Cardiac septum (tissue), 1 donor: ENCODE measurements at regions not wholly inside any gene's neighbourhood (a gene's known extent, or its start where the extent isn't known, plus 50 kb on each side); places are given as distances from the start of the nearest gene placed in this dataset.
"Not testable (repeated sequence)": the region's sequence is repeated elsewhere in the genome, so short reads cannot be mapped to it uniquely, and the experiment has no call there.

Experiments
- DNase-seq: peaks from one replicate; pipeline ENCODE4 v3.0.0-alpha.2; 2020; ENCODE audit warnings: low spot score
- intact Hi-C: fragments of 100-400 bp; cut with DNase I; formaldehyde crosslinking; loops from one replicate; pipeline ENCODE4 v1.14.0; 2022
- donor health status: DM: no; HTN: no; CAD: no.

DNA sequence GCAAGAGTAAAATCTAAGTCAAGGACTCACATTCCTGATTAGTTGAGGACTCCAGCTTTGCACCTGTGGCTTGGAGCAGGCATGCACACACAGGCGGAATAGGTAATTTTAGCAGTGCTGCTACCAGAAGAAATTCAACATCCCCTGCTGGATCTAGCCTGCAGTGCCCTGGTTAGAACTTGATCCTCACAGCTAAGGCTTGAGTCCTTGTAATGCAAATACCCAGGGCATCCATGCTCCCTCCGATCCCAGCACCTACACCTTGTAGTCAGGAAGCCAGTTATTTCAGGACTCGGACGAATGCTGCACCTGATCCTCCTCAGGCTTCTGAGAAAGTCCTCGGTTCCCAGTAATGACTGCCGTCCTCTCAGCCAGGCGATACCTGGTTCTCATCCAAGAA lies 309.0 kb upstream of the AMIGO2 start:
- no peak for DNase-seq
- intact Hi-C loops, result no loop called here

DNA sequence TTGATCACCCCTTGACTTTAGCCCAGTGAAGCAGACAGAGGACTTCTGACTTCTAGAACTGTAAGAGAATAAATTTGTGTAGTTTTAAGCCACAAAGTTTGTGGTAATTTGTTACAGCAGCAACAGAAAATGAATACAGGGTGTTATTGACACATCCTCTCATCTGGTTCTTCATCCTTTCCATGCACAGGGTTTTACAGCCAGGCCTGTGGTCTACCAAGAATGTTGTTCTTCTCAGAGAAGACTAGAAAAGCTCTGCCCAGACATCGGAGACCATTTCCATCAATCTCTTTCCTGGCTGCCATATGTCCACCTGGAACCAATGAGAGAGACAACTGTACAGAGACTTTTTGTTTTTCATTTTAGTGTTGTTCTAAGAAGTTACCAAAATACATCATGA lies 308.2 kb upstream of the AMIGO2 start:
- intact Hi-C loops, result no loop called here
- no peak for DNase-seq

DNA sequence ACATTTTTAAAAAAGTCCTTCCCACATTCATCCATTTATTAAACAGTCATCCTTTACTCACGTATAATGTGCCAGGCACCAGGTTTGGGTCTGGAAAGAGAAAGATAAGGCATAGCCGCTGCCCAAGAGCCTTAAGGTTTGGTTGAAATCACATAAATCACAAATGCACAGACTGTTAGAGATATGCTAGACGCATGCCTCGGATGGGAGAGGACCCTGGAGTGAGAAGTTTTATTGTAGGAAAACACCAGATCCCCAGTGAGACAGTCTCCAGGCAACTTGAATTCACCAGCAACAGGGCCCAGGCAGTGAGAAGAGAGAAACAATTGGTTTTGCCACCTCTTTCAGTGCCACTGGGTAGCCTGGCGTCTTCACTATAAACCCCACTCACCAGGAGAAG lies 305.9 kb upstream of the AMIGO2 start:
- intact Hi-C loops, result no loop called here
- DNase-seq, result no peak

DNA sequence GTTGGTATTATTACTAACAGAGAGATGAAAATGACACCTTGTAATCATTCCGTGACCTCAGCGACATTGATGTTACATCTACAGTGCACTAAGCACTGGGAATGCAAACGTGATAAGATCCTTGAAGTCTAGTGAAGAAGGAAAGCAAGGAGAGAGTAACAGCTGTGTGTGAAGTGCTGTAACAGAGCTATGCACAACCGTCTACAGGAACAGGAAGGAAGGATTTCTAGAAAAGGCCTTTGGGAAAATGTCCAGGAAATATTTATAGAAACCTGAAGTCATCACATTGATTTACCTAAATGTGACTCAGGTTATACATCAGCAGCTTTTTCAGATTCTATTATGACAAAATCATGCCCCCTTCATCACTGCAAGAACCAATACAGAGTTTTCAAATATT lies 304.2 kb upstream of the AMIGO2 start:
- intact Hi-C loops, result no loop called here
- DNase-seq, result no peak

DNA sequence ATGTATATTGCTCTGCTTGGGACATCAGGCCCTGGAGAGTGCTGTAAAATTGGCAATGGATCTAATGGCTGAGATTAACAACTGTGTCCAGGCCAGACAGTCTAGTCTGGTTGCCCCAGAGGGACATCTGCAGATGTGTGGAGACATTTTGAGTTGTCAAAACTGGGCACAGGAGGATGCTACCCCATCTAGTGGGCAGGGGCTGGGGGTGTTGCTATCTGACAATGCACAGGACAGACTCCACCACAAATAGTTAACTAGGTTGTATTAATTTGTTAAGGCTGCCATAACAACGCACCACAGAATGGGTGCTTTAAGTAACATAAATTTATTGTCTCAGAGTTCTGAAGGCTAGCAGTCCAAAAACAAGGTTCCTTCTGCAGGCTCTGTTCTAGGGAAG lies 302.5 kb upstream of the AMIGO2 start:
- intact Hi-C loops, result no loop called here

DNA sequence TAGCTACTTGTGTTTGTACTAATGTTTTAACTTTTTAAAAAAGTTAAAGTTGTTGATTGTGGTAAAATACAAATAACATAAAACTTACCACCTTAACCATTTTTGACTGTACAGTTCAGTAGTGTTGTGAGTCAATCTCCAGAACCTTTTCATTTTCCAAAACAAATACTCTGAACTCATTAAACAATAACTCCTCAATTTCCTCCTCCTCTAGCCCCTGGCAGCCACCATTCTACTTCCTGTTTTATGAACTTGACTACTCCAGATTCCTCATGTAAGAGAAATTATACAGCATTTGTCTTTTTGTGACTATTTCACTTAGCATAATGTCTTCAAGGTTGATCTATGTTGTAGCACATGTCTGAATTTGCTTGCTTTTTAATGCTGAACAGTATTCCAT lies 299.1 kb upstream of the AMIGO2 start:
- intact Hi-C loops, result no loop called here
- DNase-seq, result no peak

More for the DNA sequence above, 302.5 kb upstream of the AMIGO2 start:
- DNase-seq, result no peak

DNA sequence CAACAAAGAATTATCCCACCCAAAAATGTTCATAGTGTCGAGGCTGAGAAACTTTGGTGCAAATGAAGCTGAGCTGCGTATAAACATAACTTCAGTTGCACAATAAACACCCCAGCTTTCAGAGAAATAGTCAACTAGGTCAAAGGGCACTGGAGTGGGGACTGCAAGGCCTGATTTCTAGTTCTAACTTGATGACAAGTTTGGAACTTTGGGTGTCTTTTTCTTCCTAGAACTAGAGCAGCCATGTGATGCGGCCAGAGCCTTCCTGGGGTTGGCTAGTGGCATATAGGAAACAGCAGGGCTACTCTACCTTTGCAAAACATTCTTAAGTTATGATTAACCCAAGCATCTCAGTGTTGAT lies 298.4 kb upstream of the AMIGO2 start:
- intact Hi-C loops, result no loop called here
- DNase-seq, result no peak

DNA sequence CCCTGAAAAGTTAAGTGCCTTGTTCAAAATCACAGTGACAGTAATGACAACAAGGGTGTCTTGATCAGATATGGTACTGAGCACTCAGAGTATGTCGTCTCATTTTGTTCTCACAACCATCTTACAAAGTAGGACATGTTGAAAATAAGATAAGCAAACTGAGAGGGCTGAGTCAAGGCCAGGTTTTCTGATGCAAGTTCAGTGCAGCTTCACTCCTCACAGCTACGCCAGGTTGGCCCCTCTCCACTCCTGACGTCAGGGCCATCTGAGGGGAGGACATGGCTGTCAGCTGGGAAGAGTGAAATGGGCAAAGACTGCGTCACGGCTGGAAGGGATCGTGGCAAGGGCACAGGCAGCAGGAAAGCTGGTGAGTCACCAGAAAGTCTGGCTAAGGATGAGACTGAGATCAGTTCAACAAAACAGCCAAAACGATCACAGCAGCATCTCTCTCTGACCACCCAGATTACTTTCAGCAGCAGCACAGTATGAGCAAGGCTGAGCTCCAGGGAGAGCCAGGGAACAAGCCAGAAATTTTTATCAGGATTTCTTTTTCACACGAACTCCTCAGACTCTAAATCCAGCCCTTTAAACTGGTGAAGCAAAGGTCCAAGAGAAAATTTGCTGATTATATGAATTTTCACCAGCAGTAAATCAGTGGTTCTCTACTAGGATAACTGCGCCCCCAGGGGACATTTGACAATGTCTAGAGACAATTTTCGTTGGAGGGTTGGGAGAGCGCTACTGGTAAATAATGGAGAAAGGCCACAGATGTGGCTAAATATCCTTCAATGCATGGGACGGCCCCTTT lies 297.9 kb upstream of the AMIGO2 start:
- intact Hi-C loops, result no loop called here
- peak; percentile 92 for DNase-seq

DNA sequence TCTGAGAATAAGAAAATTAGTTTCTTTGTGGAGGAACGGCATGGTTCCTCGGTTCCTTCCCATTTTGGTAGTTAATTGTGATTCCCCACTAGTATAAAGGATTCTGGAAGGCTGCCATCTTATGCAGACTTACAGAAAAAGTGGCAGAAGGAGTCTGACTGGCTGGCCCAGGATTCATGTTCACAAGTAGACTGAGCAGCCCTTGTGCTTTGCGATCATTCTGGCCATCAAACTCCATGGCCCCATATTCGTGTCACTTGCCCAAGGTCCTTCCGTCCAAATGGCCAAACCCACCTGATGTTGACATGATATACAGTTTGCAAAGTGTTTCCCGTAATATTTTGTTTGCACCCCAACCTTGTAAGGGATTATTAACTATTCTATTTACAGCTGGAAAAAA lies 297.2 kb upstream of the AMIGO2 start:
- no peak for DNase-seq
- intact Hi-C loops, result no loop called here

DNA sequence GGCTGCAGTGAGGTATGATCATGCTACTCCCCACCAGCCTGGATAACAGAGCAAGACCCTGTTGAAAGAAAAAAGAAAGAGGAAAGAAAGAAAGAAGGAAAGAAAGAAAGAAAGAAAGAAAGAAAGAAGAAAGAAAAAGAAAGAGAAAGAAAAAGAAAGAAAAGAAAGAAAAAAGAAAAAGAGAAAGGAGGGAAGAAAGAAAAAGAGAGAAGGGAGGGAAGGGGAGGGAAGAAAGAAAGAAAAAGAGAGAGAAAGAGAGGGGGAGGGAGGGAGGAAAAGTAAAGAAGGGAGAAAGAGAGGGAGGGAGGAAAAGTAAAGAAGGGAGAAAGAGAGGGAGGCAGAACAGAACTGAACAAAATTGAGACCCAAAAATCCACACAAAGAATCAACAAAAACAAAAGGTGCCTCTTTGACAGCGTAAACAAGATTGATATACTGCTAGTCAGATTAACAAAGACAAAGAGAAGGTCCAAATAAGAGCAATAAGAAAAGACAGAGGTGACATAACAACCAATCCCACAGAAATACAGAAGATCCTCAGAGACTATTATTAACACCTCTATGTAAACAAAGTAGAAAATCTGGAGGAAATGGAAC lies 293.9 kb upstream of the AMIGO2 start:
- intact Hi-C loops, result no loop called here
- DNase-seq, result no peak

DNA sequence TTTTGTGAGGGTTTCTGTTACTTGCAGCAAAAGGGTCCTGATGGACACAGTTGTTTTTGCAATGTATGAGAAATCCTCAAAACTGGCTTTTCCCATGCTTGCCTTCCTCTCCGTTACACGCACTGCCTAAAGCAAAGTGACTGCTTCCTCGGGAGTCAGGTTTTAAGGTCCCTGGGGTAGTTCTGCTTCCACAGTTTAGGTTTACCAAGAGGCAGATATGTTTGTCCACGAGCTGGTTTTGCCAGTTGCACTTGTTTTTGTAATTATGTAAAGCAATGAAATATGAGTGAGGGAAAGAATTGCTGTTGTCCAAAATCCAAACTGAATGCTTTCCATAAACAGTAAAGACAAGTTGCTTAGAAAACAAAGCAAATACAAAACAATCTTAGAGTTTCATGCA lies 290.7 kb upstream of the AMIGO2 start:
- intact Hi-C loops, result no loop called here
- no peak for DNase-seq

DNA sequence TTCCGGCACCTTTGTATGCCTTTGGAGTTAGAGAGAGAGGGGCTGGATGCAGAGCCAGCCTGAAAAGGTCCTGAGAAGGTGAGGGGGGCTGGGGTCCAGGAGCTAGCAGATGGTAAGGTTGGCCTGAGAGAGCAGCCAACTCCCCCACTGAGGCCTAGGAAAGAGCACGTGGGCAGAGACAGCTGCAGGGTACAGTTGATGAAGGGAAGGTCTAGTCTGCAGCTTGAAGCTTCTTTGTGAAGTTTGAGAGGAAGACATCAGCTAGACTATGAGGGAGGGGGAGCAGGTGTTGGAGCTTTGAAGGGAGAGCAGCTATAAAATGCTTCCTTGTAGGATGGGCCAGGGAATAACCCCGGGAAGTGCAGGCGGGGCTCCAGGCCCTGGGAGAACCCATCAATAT lies 289.3 kb upstream of the AMIGO2 start:
- no peak for DNase-seq
- intact Hi-C loops, result no loop called here

DNA sequence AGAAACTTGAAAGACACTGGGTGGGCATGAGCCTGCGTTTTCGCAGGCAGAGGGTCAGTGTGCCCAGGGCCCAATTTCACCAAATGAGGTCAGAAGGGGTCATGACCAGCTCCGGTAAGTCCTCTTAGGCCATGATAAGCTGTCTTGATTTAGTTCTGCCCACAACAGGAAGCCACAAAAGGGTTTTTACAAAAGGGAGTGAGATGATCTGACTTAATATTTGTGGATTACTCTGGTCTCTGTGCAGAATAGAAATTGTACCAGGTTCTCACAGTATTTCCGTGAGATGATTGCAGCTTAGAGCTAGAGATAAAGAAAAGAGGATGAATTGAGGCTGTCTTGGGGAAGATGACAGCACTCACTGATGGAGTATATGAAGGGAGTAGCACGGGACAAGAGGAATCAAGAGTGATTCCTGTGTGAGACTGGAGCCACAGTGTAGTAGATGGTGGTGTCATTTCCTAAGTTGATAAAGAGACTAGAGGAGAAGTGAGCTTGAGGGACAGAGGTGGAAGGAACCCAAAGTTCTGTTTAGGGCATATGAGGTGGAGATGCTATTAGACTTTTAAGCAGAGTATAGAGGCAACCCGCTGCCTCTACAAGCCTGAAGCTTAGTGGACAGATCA lies 288.3 kb upstream of the AMIGO2 start:
- intact Hi-C loops, result no loop called here
- DNase-seq, result no peak

DNA sequence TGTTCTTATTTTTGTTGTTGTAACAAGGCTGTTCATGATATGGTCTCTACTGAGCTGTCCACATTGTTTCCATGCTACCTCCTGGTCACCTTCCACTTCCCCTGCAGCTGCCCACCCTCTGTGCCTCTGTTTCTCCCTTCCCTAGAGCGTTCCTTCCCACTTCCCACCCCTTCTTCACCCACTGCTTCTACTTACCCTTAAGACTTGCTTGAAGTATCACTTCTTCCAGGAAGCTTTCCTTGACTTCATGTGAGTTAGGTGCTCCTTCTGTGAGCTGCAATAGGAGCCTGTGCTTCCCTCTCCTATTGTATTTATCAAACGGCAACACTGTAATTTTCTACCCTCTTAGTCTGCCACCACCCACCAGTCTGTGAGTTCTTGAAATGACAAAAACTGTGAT lies 286.8 kb upstream of the AMIGO2 start:
- DNase-seq, result no peak
- intact Hi-C loops, result no loop called here

DNA sequence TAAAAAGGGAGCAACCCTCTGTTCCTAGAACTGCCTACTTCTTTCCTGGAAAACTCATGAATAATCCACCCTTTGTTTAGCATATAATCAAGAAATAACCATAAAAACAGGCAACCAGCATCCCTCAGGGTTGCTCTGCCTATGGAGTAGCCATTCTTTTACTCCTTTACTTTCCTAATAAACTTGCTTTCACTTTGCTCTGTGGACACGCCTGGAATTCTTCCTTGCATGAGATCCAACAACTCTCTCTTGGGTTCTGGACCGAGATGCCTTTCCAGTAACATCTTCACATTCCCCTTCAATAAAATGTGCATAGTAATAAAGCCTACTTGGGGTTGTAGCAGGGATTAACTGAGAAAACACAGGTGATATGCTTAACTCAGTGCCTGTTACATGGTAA lies 286.4 kb upstream of the AMIGO2 start:
- intact Hi-C loops, result no loop called here
- no peak for DNase-seq

DNA sequence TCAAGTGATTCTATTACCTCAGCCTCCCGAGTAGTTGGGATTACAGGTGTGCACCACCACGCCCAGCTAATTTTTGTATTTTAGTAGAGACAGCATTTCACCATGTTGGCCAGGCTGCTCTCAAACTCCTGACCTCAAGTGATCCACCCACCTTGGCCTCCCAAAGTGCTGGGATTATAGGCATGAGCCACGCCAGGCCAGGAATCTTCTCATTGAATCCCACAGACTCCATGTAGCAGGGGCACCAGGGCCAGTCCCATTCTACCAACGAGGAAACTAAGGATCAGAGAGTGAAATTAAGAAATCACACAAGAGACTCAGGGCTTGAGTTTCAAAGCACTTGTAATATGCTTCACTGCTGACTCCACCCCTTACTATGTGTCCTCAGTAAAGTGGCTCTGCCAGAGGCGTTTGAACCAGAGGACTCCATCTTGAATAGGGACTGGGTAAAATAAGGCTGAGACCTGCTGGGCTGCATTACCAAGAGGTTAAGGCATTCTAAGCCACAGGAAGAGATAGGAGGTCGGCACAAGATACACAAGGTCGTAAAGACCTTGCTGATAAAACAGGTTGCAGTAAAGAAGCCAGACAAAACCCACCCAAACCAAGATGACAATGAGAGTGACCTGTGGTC lies 285.8 kb upstream of the AMIGO2 start:
- DNase-seq, intact Hi-C loops: not testable (repeated sequence)

DNA sequence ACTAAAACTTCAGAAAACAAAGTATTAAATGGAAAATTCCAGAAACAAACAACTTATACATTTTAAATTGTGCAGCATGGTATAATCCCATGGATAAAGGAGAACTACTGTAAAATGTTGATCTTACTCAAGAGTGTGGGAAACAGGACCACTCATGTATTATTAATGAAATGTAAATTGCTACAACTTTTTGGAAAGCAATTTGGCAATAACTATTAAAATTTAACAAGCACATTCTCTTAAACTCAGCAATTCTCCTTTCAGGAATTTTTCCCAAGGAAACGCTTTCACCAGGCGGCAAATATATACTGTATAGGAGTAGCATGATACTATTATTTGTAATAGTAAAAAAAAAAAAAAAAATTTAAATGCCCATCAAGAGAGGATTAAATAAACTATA lies 284.5 kb upstream of the AMIGO2 start:
- intact Hi-C loops, result no loop called here
- DNase-seq, result no peak

DNA sequence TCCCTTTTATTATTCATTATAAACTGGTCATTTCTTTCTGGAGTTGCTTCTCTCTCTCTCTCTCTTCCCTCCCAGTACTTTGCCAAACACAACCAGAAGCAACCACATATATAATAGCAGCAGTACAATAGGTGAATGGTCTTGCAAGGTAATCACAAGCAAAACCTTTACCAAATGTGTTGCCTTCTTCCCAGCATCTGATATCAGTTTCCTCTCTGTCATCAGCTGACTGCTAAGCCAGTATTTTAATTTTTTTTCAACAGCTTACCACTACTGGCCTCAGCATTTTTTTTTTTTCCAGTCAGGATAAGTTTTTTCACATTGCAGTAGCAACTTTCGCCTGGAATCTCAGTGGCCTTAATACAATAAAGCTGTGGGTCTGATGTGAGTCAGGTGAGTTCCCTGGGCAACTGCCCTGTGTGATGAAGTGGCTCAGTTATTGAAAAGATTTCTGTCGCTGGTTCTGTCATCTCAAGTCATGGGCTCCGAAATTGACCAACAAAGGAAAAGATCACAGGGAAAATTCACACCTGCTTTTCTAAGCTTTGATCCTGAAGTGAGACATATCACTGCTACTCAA lies 282.5 kb upstream of the AMIGO2 start:
- no peak for DNase-seq

DNA sequence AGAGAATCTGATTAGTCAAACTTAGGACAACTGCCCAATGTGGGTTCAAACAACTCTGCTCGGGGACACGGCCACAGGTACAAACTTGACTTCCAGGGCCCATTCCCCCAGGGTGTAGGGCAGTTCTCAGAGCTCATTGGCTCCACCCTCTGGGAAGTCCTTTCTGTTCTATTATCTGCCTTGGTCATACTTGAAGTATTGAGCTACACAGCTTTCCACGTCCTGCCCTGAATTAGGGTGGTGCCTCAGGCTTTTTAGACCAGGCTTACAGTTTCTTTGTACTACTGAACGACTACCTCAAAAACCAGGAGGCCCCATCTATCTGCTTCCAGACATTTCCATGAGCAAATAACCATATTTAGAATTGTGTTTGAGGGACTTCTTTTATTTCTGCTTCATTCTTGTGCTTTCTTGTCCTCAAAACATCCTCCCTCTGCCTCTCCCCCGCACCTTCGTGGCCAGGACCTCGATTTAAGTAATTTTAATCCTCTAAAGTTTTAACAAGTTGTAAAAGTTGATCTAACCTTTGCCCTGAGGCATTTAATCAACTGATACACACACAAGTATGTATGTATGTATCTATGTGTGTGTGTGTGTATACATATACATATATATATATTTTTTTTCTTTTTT lies 281.7 kb upstream of the AMIGO2 start:
- intact Hi-C loops, result no loop called here
- DNase-seq, result peak; percentile 79

More for the DNA sequence above, 282.5 kb upstream of the AMIGO2 start:
- intact Hi-C loops, result no loop called here
